Fibroblast of skin of abdomen (primary cell): ENCODE measurements at regions not wholly inside any gene's neighbourhood (a gene's known extent, or its start where the extent isn't known, plus 50 kb on each side); places are given as distances from the start of the nearest gene placed in this dataset.
"Not testable (repeated sequence)": the region's sequence is repeated elsewhere in the genome, so short reads cannot be mapped to it uniquely, and the experiment has no call there.

ENCODE experiments used
- DNase-seq: peaks from one replicate; pipeline ENCODE4 v3.0.0-alpha.2; 2013

DNA sequence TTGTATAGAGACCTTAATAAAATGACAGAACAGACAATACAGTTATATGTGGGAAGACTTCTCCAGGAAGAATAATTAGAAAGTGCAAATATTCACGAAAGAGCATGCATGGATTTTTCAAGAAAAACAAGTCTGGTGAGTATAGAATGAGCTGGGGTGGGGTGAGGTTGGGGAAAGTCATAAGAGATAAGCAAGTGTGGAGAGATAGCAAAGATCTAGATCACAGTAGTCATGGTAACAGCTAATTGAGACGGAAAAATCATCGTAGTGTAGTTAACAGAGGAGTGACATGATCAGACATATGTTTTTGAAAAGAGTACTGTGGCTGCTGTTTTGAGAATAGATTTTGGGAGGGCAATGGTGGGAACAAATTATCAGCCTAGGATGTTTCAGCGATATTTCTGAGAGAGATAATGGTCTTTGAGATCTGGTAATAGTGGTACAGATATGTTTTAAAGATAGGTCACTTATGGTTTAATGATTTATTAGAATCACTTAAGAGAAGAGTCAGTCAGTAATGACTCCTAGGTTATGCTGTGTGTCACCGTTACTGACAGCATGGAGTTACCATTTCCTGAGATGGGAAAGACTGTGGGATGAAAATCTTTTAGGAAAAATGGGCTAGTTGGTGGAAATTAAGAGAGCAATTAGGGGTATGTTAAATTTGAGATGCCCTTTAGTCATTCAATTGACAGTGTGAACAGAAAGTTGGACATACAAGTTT, 248.5 kb upstream of the SLC8A1 start:
- DNase-seq = no peak

DNA sequence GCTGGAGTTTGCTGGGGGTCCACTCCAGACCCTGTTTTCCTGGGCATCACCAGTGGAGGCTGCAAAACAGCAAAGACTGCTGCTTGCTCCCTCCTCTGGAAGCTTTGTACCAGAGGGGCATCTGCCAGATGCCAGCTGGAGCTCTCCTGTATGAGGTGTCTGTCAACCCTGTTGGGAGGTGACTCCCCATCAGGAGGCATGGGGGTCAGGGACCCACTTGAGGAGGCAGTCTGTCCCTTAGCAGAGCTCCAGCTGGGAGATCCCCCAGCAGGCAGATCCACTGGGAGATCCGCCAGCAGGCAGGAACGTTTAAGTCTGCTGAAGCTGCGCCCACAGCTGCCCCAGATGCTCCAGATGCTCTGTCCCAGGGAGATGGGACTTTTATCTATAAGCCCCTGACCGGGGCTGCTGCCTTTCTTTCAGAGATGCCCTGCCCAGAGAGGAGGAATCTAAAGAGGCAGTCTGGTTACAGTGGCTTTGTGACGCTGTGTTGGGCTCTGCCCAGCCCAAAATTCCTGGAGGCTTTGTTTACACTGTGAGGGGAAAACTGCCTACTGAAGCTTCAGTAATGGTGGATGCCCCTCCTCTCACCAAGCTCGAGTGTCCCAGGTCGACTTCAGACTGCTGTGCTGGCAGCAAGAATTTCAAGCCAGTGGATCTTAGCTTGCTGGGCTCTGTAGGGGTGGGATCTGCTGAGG, 260.5 kb upstream of the SLC8A1 start:
- DNase-seq = not testable (repeated sequence)

- peak; percentile 87 for DNase-seq
Observed at GRCh38 chr2:40716879-40717278, 265.0 kb upstream of the SLC8A1 start.

DNA sequence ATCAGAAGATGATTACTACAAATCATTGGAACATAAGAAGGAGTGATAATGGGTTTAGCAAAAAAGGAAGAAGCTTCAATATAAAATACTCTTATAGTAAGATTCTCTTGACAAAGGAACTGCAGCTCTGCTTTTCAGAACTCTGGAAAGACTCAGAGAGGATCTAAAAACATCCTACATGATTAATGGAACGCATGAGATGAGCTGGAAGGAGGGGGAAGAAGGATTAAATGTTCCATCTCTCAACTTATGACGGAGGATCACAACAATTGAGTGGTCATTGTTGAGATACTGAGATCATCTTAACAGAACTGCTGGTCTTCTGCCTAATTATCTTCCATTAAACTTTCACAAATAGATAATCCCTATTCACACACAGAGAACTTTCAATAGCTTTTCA, 267.5 kb upstream of the SLC8A1 start:
- DNase-seq = peak; percentile 25

DNA sequence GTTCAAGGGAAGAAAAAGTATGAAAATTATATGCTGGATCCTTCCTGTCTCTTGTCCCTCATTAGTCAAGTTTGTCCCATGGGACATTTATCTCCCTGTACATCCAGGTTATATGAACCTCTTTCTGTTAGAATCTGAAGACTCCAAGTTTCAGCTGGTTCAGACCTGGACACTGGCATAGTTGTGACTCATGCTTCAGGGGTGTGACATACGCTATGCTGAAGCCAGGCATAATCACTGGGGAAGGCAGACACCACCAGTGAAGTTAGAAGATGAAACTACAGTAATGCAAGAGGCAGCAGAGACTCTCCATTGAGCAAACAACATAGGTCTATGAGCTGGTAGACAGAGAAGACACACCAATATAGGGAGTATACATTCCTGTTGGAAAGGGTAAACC, 269.7 kb upstream of the SLC8A1 start:
- DNase-seq = peak; percentile 28

- DNase-seq = no peak
Observed at GRCh38 chr2:40723194-40723593, 271.3 kb upstream of the SLC8A1 start.

GRCh38 chr2:40725040-40725439, 273.1 kb upstream of the SLC8A1 start:
- no peak for DNase-seq

- no peak for DNase-seq
Observed at GRCh38 chr2:40725950-40726349, 274.1 kb upstream of the SLC8A1 start.

DNA sequence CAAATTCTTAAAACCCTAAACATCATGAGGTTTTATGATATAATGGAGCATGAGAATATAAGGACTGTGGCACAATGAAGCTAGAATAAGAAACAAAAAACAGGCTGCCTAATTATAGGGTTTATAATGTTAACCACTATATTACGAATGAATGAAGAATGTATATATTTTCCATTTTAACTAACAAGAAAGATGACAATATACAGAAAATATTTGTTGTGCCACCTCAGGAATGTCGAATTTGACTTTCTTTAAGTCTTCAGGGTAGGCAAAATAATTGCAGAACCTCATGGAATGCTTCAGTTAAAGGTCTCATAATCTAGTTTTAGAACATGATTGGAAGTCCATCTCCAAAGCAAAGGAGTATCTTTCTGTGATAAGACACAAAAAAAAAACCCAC, 282.9 kb upstream of the SLC8A1 start:
- DNase-seq = peak; percentile 85

GRCh38 chr2:40737180-40737579, 285.3 kb upstream of the SLC8A1 start:
- no peak for DNase-seq

DNA sequence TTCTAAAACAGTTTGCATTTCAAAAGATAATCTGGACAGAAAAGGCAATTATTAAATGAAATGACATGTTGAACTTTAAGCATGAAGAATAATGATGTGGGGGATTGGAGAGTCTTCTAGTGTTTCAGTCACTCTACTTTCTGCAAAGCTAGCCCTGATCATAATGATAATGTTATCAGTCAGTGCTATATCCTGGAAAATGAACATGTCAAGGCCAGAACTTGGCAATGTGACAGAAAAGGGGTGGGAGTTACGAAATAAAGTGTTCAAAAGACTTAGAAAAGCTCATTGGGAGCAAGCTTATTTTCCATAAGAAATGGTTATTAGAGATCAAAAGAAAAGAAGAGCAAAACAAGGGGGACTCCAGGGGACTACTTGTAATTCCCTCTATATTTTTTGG, 288.5 kb upstream of the SLC8A1 start:
- DNase-seq = no peak

DNA sequence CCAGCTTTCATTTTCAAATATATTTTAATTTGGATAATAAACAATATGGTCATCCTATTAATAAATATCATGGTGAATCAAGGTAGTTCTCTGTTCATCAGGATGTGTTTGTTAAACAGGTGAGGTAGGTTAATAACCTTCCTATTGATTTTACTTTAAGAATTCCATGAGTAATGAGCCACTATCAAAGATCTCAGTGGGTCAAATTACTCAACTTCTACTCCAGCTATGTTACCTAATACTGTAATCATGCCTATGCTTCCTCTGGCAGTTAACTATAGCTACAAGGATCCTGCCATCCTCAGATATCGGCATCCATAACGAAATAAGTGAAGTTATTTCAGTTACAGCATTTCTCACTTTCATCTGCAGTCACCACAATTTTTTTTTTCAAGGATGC, 289.6 kb upstream of the SLC8A1 start:
- DNase-seq = no peak

- DNase-seq = no peak
Observed at GRCh38 chr2:40746191-40746590, 294.3 kb upstream of the SLC8A1 start.

DNA sequence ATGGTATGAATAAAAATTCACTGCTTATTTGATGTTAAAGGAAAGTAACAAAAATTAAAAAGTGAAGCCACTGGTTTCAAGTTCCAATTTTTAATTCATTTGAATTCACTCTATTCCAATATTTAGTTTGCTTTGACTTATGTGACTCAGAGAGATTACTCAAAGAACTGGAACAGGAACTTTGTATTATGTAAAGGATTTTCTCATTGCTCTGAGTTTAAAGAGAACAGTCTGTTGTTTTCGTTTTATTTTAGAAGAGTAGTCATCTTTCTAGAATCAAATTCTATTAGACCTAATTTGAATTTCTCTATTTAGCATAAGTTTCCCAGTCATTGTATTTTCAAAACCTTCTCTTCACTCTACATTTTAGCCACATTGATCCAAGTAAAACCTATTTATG, 300.1 kb upstream of the SLC8A1 start:
- no peak for DNase-seq

DNA sequence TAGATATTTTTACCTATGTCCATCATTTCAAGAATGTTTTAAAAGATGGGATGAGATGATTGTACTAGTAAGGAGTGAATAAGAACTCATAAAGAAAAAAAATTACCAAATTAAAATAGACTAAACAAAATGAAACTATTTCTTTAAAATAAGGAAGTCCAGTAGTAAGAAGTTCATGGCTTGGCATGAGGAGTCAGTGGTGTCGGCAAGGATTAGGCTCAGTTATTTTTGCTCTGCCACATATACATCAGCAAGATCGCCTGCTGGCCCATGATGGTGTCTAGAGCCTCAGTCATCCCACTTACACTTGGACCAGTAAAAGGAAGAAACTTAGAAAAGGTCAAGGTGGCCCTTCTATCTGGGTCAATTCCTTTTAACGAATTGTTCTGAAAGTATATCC, 300.9 kb upstream of the SLC8A1 start:
- DNase-seq = no peak

DNA sequence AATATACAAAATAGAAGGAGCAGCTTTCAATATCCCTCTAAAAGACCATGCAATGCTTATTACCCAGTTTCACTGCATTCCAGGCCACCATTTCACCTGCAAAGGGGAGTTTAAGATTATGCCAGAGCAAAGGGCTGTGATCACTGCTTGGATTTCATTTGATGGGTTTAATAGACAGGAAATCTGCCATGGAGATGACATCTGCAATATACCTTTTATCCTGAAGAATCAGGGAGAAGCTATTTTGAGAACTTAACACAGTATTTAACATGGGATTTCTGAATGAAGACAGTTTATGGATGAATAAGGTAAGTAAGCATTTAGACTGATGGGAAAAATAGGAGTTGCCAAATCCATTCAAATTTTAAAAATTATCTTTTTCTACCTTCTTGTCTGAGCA, 303.0 kb upstream of the SLC8A1 start:
- DNase-seq = no peak

DNA sequence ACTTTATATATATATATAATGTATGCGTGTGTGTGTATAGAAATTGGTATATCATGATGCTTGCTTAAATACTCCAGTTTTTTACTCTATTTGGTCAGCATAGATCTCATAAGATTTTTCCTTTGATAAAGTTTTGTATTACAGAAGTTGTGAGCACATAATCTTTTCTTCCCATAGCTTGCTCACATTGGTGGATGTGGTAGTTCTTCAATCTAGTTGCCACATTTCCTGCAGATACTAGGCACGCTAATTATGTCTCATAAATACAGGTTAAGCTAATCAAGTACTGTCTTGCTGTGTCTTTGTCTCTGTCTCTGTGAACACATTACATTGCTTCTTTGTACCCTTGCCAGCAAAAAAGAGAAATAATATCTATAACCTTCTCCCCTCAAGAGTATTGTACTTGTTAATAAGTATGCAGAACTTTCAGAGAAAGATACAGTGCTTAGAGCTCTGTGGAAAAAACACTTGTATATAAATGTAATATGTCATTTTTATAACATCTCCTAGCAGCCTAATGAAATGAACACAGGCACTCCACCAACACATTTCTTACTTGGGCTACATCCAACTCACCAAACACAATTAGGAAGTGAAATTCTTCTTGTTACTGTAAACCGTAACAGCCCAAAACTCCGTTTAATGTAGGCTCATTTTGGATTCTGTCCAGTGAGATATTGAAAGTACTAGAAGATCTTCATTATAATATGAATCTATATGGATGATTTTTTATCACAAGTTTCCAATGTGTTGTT, 306.7 kb upstream of the SLC8A1 start:
- no peak for DNase-seq

DNA sequence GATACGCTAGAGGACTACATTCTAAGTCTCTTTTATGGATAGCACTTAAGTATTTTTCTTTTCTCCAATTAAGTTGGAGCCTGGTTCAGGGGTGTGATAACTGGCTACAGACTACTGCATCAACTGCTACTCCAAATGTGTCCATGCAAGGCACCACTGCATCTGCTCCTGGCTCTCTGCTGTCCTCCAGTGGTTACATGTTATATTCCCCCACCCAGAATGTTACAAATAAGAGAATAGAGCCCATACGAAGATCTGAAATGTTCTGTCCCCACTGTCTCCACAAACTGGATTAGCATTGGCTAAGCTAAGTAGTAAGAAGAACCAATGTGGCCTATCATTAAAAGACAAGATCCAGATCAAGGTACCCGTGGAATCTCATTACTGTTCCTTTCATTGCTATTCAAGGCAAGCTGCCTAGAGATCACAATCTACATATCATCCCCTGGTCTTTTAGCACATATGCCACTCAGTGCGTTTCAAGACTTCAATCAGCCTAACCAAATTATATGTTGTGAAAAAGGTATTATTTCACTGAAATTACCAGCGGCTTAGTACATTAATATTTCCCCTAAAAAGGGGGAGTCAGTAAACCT, 308.3 kb upstream of the SLC8A1 start:
- DNase-seq = peak; percentile 63

- no peak for DNase-seq
Observed at GRCh38 chr2:40773291-40773690, 321.4 kb upstream of the SLC8A1 start.

DNA sequence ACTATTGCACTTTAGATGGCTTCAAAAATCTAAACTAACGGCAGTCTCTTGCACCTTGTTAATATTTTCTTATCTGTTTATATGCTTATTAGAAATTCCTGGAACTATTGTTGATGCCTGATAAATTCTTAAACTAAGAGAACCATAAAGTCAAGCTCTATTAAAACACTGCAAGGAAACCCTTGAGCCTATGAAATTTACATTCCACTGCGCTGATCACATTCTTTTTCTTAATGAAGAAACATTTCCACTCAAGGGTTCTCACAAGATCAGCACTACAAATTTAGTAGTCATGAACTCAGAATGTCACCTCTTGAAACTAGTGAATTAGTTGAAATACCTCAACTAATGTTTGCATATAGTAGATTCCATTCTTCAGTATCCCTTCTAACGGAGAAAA, 331.8 kb upstream of the SLC8A1 start:
- no peak for DNase-seq

- DNase-seq = no peak
Observed at GRCh38 chr2:40786636-40787035, 334.7 kb upstream of the SLC8A1 start.

DNA sequence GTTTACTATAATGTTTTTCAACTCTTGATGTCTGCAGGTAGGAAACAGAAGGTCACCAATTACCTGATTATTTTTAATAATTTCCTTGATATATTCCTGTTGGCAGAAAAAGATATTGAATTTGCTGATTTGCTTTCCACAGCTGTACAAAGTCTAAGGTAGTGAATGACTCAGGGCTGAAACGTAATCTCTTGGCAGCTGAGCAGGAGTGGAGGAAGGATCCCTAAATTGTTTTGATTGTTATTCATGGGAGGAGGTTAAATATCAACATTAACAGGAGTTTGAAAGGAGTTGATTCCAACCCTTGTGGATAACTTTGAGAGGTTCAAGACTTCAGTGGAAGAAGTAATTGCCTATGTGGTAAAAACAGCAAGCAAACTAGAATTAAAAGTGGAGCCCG, 345.2 kb upstream of the SLC8A1 start:
- DNase-seq = peak; percentile 6

GRCh38 chr2:40803900-40804299, 352.0 kb upstream of the SLC8A1 start:
- DNase-seq = no peak
